GM23338 (cell line): ENCODE measurements at regions not wholly inside any gene's neighbourhood (a gene's known extent, or its start where the extent isn't known, plus 50 kb on each side); places are given as distances from the start of the nearest gene placed in this dataset.

Experiments
- ATAC-seq: fragments of 200-7000 bp; cut with Tn5 transposase; 3 replicates; pipeline ENCODE4 v1.9.1; 2020
- DNase-seq: peaks from one replicate; pipeline ENCODE4 v3.0.0-alpha.2; 2015; ENCODE audit warnings: low spot score
- H2AFZ ChIP-seq: fragments of 200-600 bp; sonication (generic); 2 replicates; pipeline ENCODE4 v1.8.0; 2016; ENCODE audit warnings: antibody characterized with exemption, mild to moderate bottlenecking, moderate library complexity
- H3F3A ChIP-seq: fragments of 200-600 bp; sonication (generic); replicated peaks from 2 replicates; pipeline ENCODE4 v1.8.0; 2017; ENCODE audit warnings: antibody characterized with exemption, mixed run types, low read depth
- H3K27ac ChIP-seq: fragments of 200-600 bp; sonication (generic); 2 replicates; pipeline ENCODE4 v1.6.1; 2016; ENCODE audit warnings: low read depth
- H3K27me3 ChIP-seq: fragments of 200-600 bp; sonication (generic); 2 replicates; pipeline ENCODE4 v1.8.0; 2016; ENCODE audit warnings: mild to moderate bottlenecking, mixed run types, moderate library complexity; ENCODE audit not compliant: insufficient read depth
- H3K36me3 ChIP-seq: fragments of 200-600 bp; sonication (generic); 2 replicates; pipeline ENCODE4 v1.8.0; 2016; ENCODE audit warnings: mild to moderate bottlenecking; ENCODE audit not compliant: insufficient read depth
- H3K4me1 ChIP-seq: fragments of 200-600 bp; sonication (generic); 2 replicates; pipeline ENCODE4 v1.8.0; 2016; ENCODE audit warnings: mild to moderate bottlenecking, moderate library complexity; ENCODE audit not compliant: insufficient read depth
- H3K4me2 ChIP-seq: fragments of 200-600 bp; sonication (generic); 2 replicates; pipeline ENCODE4 v1.7.1; 2017; ENCODE audit warnings: mixed run types
- H3K4me3 ChIP-seq: fragments of 200-600 bp; sonication (generic); 2 replicates; pipeline ENCODE4 v1.6.1; 2016; ENCODE audit warnings: mixed run types
- H3K79me2 ChIP-seq: fragments of 200-600 bp; sonication (generic); replicated peaks from 2 replicates; pipeline ENCODE4 v1.8.0; 2017; ENCODE audit warnings: mild to moderate bottlenecking; ENCODE audit not compliant: insufficient read depth
- H3K9me2 ChIP-seq: fragments of 200-600 bp; sonication (generic); 2 replicates; pipeline ENCODE4 v1.8.0; 2017; ENCODE audit not compliant: insufficient read depth
- H4K20me1 ChIP-seq: fragments of 200-600 bp; sonication (generic); replicated peaks from 2 replicates; pipeline ENCODE4 v1.8.0; 2017; ENCODE audit warnings: mild to moderate bottlenecking; ENCODE audit not compliant: insufficient read depth
- H3K27ac Mint-ChIP-seq: 2 replicates; pipeline ENCODE4 v1.8.0; 2020; ENCODE audit warnings: inconsistent platforms, mild to moderate bottlenecking, moderate library complexity, mixed read lengths
- H3K27me3 Mint-ChIP-seq: 3 replicates; pipeline ENCODE4 v1.8.0; 2022; ENCODE audit warnings: low read depth, mild to moderate bottlenecking, moderate library complexity, mixed read lengths, inconsistent platforms; ENCODE audit not compliant: insufficient read depth, poor library complexity
- H3K36me3 Mint-ChIP-seq: 3 replicates; pipeline ENCODE4 v1.8.0; 2021; ENCODE audit warnings: low read depth, mild to moderate bottlenecking, inconsistent platforms, moderate library complexity, mixed read lengths
- H3K4me1 Mint-ChIP-seq: 3 replicates; pipeline ENCODE4 v1.8.0; 2020; ENCODE audit warnings: mild to moderate bottlenecking, inconsistent platforms, mixed read lengths
- H3K4me3 Mint-ChIP-seq: 3 replicates; pipeline ENCODE4 v1.8.0; 2021; ENCODE audit warnings: moderate library complexity, mild to moderate bottlenecking, inconsistent platforms, mixed read lengths
- H3K9me3 Mint-ChIP-seq: 3 replicates; pipeline ENCODE4 v1.8.0; 2020; ENCODE audit warnings: moderate library complexity, mild to moderate bottlenecking, inconsistent platforms, mixed read lengths
- CREB1 ChIP-seq: fragments of 250-450 bp; sonication (Bioruptor Pico); IDR thresholded peaks from 2 replicates; pipeline ENCODE4 v1.5.0; 2020; ENCODE audit warnings: low read depth, mild to moderate bottlenecking, moderate library complexity
- CTCF ChIP-seq, 2 experiments: fragments of 200-600 bp in 1 of 2; sonication (generic) in 1 of 2; conservative IDR thresholded peaks; 2 replicates each; pipeline versions ENCODE4 v1.5.1 to v1.6.1; 2016 to 2017; ENCODE audit warnings: antibody characterized with exemption in 2 of 2, low read depth in 2 of 2, mild to moderate bottlenecking in 2 of 2, moderate library complexity in 1 of 2
- ETS1 ChIP-seq: IDR thresholded peaks from 2 replicates; pipeline ENCODE4 v1.6.1; 2016; ENCODE audit warnings: antibody characterized with exemption
- EZH2 ChIP-seq: fragments of 200-600 bp; sonication (generic); IDR thresholded peaks from one replicate; pipeline ENCODE4 v1.8.0; 2017; ENCODE audit warnings: antibody characterized with exemption, mild to moderate bottlenecking, low read depth; ENCODE audit not compliant: unreplicated experiment
- EZH2phosphoT487 ChIP-seq: fragments of 200-600 bp; sonication (generic); IDR thresholded peaks from one replicate; pipeline ENCODE4 v1.8.1; 2018; ENCODE audit warnings: antibody characterized with exemption; ENCODE audit not compliant: unreplicated experiment
- JUNB ChIP-seq: IDR thresholded peaks from one replicate; pipeline ENCODE4 v1.6.1; 2016; ENCODE audit warnings: antibody characterized with exemption; ENCODE audit not compliant: unreplicated experiment
- NANOG ChIP-seq: IDR thresholded peaks from 2 replicates; pipeline ENCODE4 v1.6.1; 2016; ENCODE audit warnings: antibody characterized with exemption, borderline replicate concordance
- POLR2AphosphoS5 ChIP-seq: IDR thresholded peaks from 2 replicates; pipeline ENCODE4 v1.6.1; 2016; ENCODE audit warnings: antibody characterized with exemption, low read depth
- REST ChIP-seq: IDR thresholded peaks from one replicate; pipeline ENCODE4 v1.6.1; 2018; ENCODE audit warnings: antibody characterized with exemption; ENCODE audit not compliant: unreplicated experiment
- STAT1 ChIP-seq: IDR thresholded peaks from one replicate; pipeline ENCODE4 v1.6.1; 2016; ENCODE audit warnings: antibody characterized with exemption; ENCODE audit not compliant: unreplicated experiment
- ZNF114 ChIP-seq: fragments of 250-450 bp; sonication (Bioruptor Pico); IDR thresholded peaks from 2 replicates; pipeline ENCODE4 v1.5.0; 2020; ENCODE audit warnings: mild to moderate bottlenecking, moderate library complexity
- ZNF331 ChIP-seq: fragments of 250-450 bp; sonication (Bioruptor Pico); IDR thresholded peaks from 2 replicates; pipeline ENCODE4 v1.5.0; 2020; ENCODE audit warnings: low read depth, mild to moderate bottlenecking, moderate library complexity
- ZNF462 ChIP-seq: fragments of 250-450 bp; sonication (Bioruptor Pico); IDR thresholded peaks from 2 replicates; pipeline ENCODE4 v1.5.0; 2020; ENCODE audit warnings: mild to moderate bottlenecking, moderate library complexity

GRCh38 chr2:176991411-176991810 is 221.2 kb upstream of the HNRNPA3 start:
- Histone ChIP-seq H3F3A (no peaks in the 10 kb centered on the region), H3K27me3 (no peaks in the 10 kb centered on the region), H3K9me2 (no peaks in the 10 kb centered on the region), H3K4me1 (no peaks in the 10 kb centered on the region), H4K20me1 (no peaks in the 10 kb centered on the region), H3K27ac (no peak overlapping the region), H3K4me2 (no peak overlapping the region), H2AFZ (0 out of 2 replicates have a peak overlapping the region, but pooled peaks have one; percentile 80), H3K36me3 (no peaks in the 10 kb centered on the region), H3K4me3 (no peak overlapping the region), H3K79me2 (no peaks in the 10 kb centered on the region)
- TF ChIP-seq STAT1 = no peak
- no peak for TF ChIP-seq EZH2
- TF ChIP-seq REST = no peak
- TF ChIP-seq JUNB = no peak
- no peak for TF ChIP-seq EZH2phosphoT487
- TF ChIP-seq NANOG = no peak
- no peak for TF ChIP-seq CREB1 (CRISPR knock-in tag)
- no peak for TF ChIP-seq ZNF462
- TF ChIP-seq ZNF331 (CRISPR knock-in tag) = no peak
- TF ChIP-seq CTCF (conservative IDR thresholded peaks at IDR 0.05; ENCODE audit: low read depth in 2 of 2) = no peak
- TF ChIP-seq ZNF114 (CRISPR knock-in tag) = no peak
- TF ChIP-seq ETS1 = no peak
- TF ChIP-seq POLR2AphosphoS5 = no peak
- Mint-ChIP-seq H3K9me3 (no peaks in the 10 kb centered on the region), H3K27ac (no peak overlapping the region), H3K4me3 (no peak overlapping the region), H3K36me3 (no peaks in the 10 kb centered on the region), H3K4me1 (no peaks in the 10 kb centered on the region), H3K27me3 (no peaks in the 10 kb centered on the region)
- DNase-seq = no peak
- no peak for ATAC-seq
